Calu3 (cell line): ENCODE measurements at regions not wholly inside any gene's neighbourhood (a gene's known extent, or its start where the extent isn't known, plus 50 kb on each side); places are given as distances from the start of the nearest gene placed in this dataset.

ENCODE experiments used
- BruUV-seq: library from RNA; stranded (reverse); fragments of 400-500 nt; replicated peaks from 2 replicates; lab custom pipeline; 2021; lab: Mats Ljungman, UMichigan
- CTCF ChIA-PET: fragments of 300-600 bp; sonication (Branson Sonifier 250); formaldehyde crosslinking; loops from one replicate; lab custom pipeline; 2022; ENCODE audit warnings: antibody characterized with exemption; lab: Charles Lee
- DNase-seq: peaks from one replicate; pipeline ENCODE4 v3.0.0; 2022
- H3K27ac Mint-ChIP-seq: one replicate; pipeline ENCODE4 v1.8.0; 2022; ENCODE audit warnings: mixed read lengths; ENCODE audit not compliant: unreplicated experiment
- H3K27me3 Mint-ChIP-seq: one replicate; pipeline ENCODE4 v1.8.0; 2022; ENCODE audit warnings: mixed read lengths; ENCODE audit not compliant: unreplicated experiment
- H3K36me3 Mint-ChIP-seq: one replicate; pipeline ENCODE4 v1.8.0; 2022; ENCODE audit warnings: mild to moderate bottlenecking, moderate library complexity, mixed read lengths; ENCODE audit not compliant: insufficient read depth, unreplicated experiment
- H3K4me1 Mint-ChIP-seq: one replicate; pipeline ENCODE4 v1.8.0; 2022; ENCODE audit warnings: mild to moderate bottlenecking, low read depth, mixed read lengths; ENCODE audit not compliant: unreplicated experiment
- H3K4me3 Mint-ChIP-seq: one replicate; pipeline ENCODE4 v1.8.0; 2022; ENCODE audit warnings: mild to moderate bottlenecking, low read depth, moderate library complexity, mixed read lengths; ENCODE audit not compliant: unreplicated experiment
- H3K9me3 Mint-ChIP-seq: one replicate; pipeline ENCODE4 v1.8.0; 2022; ENCODE audit warnings: low read depth, mixed read lengths; ENCODE audit not compliant: unreplicated experiment
- CTCF ChIP-seq: fragments of 200-600 bp; IDR thresholded peaks from one replicate; pipeline ENCODE4 v1.8.0; 2022; ENCODE audit warnings: antibody characterized with exemption; ENCODE audit not compliant: unreplicated experiment
- intact Hi-C: fragments of 100-400 bp; cut with micrococcal nuclease; formaldehyde crosslinking; loops from one replicate; pipeline ENCODE4 v1.10.0; 2022; ENCODE audit not compliant: unreplicated experiment

GRCh38 chr6:140816681-140817080, 1316.0 kb upstream of the GJE1 start:
- no peak for DNase-seq
- intact Hi-C loops = no loop called here
- Mint-ChIP-seq H3K9me3 (no peaks in the 10 kb centered on the region), H3K27me3 (no peaks in the 10 kb centered on the region), H3K4me1 (no peaks in the 10 kb centered on the region), H3K27ac (no peak overlapping the region), H3K4me3 (no peak overlapping the region), H3K36me3 (no peaks in the 10 kb centered on the region)
- no TSS peak for BruUV-seq
- TF ChIP-seq CTCF = no peak
- CTCF ChIA-PET = no interaction called here

- DNase-seq = no peak
- Mint-ChIP-seq H3K4me3 (no peak overlapping the region), H3K9me3 (peaks cover 3% of the 10 kb centered on the region), H3K36me3 (no peaks in the 10 kb centered on the region), H3K27me3 (no peaks in the 10 kb centered on the region), H3K27ac (no peak overlapping the region), H3K4me1 (no peaks in the 10 kb centered on the region)
- no peak for TF ChIP-seq CTCF
- intact Hi-C loops = no loop called here
- no TSS peak for BruUV-seq
- CTCF ChIA-PET = no interaction called here
Measured at GRCh38 chr6:140812636-140813035, 1320.1 kb upstream of the GJE1 start.

GRCh38 chr6:140811642-140812041, 1321.1 kb upstream of the GJE1 start:
- intact Hi-C loops = no loop called here
- Mint-ChIP-seq H3K4me3 (no peak overlapping the region), H3K27me3 (no peaks in the 10 kb centered on the region), H3K27ac (no peak overlapping the region), H3K9me3 (peaks cover 3% of the 10 kb centered on the region), H3K4me1 (no peaks in the 10 kb centered on the region), H3K36me3 (no peaks in the 10 kb centered on the region)
- CTCF ChIA-PET = no interaction called here
- BruUV-seq = no TSS peak
- no peak for TF ChIP-seq CTCF
- no peak for DNase-seq

- H3K36me3 Mint-ChIP-seq = no peaks in the 10 kb centered on the region
- intact Hi-C loops = no loop called here
- no peak overlapping the region for H3K4me3 Mint-ChIP-seq
- H3K27me3 Mint-ChIP-seq = no peaks in the 10 kb centered on the region
- TF ChIP-seq CTCF = no peak
- CTCF ChIA-PET = no interaction called here
- BruUV-seq = no TSS peak
- no peak for DNase-seq
- H3K9me3 Mint-ChIP-seq = peaks cover 3% of the 10 kb centered on the region
- H3K4me1 Mint-ChIP-seq = no peaks in the 10 kb centered on the region
- no peak overlapping the region for H3K27ac Mint-ChIP-seq
Measured at GRCh38 chr6:140809694-140810101, 1323.0 kb upstream of the GJE1 start.

GRCh38 chr6:140806431-140806830, 1326.3 kb upstream of the GJE1 start:
- no peak for TF ChIP-seq CTCF
- CTCF ChIA-PET = interaction anchor here (0.7 kb wide), 1 partner anchor 1586 kb away, joined by 5 read pairs; no protein-coding TSS in a partner anchor
- no peak overlapping the region for H3K4me3 Mint-ChIP-seq
- peaks cover 3% of the 10 kb centered on the region for H3K9me3 Mint-ChIP-seq
- intact Hi-C loops = no loop called here
- no peak for DNase-seq
- no peaks in the 10 kb centered on the region for H3K36me3 Mint-ChIP-seq
- H3K27ac Mint-ChIP-seq = no peak overlapping the region
- BruUV-seq = no TSS peak
- no peaks in the 10 kb centered on the region for H3K27me3 Mint-ChIP-seq
- H3K4me1 Mint-ChIP-seq = no peaks in the 10 kb centered on the region
